ENCODE measurements at regions not wholly inside any gene's neighbourhood (a gene's known extent, or its start where the extent isn't known, plus 50 kb on each side); places are given as distances from the start of the nearest gene placed in this dataset.
A peak's percentile ranks its signal among the peaks of the same experiment; 100 is the strongest.
"Not testable (repeated sequence)": the region's sequence is repeated elsewhere in the genome, so short reads cannot be mapped to it uniquely, and the experiment has no call there.

- DNase-seq, result no peak
Observed at GRCh38 chr4:18608908-18609533, 587.5 kb upstream of the LCORL start.

- not testable (repeated sequence) for DNase-seq
Observed at GRCh38 chr4:18602610-18603009, 581.1 kb upstream of the LCORL start.

- peak; percentile 35 to 37 for DNase-seq
Observed at GRCh38 chr4:18593297-18594002, 571.9 kb upstream of the LCORL start.

- DNase-seq, result no peak
Observed at GRCh38 chr4:18582841-18583240, 561.3 kb upstream of the LCORL start.

GRCh38 chr4:18578307-18578706 is 556.8 kb upstream of the LCORL start:
- no peak for DNase-seq

GRCh38 chr4:18572481-18572880 is 550.9 kb upstream of the LCORL start:
- no peak for DNase-seq

- no peak for DNase-seq
Observed at GRCh38 chr4:18571301-18571761, 549.8 kb upstream of the LCORL start.

GRCh38 chr4:18570370-18570769 is 548.8 kb upstream of the LCORL start:
- DNase-seq, result no peak

GRCh38 chr4:18568600-18568999 is 547.0 kb upstream of the LCORL start:
- no peak for DNase-seq

- DNase-seq, result no peak
Observed at GRCh38 chr4:18566970-18567799, 545.6 kb upstream of the LCORL start.

- no peak for DNase-seq
Observed at GRCh38 chr4:18559492-18559891, 537.9 kb upstream of the LCORL start.

GRCh38 chr4:18556402-18556801 is 534.8 kb upstream of the LCORL start:
- no peak for DNase-seq

- no peak for DNase-seq
Observed at GRCh38 chr4:18540349-18540748, 518.8 kb upstream of the LCORL start.

GRCh38 chr4:18538121-18538520 is 516.6 kb upstream of the LCORL start:
- DNase-seq, result no peak

- DNase-seq, result no peak
Observed at GRCh38 chr4:18536428-18536827, 514.9 kb upstream of the LCORL start.

- DNase-seq, result no peak
Observed at GRCh38 chr4:18535948-18536347, 514.4 kb upstream of the LCORL start.

GRCh38 chr4:18533262-18533775 is 511.8 kb upstream of the LCORL start:
- no peak for DNase-seq

- DNase-seq, result no peak
Observed at GRCh38 chr4:18531731-18532130, 510.2 kb upstream of the LCORL start.

- no peak for DNase-seq
Observed at GRCh38 chr4:18529482-18529881, 507.9 kb upstream of the LCORL start.

- DNase-seq, result no peak
Observed at GRCh38 chr4:18524667-18525066, 503.1 kb upstream of the LCORL start.

- DNase-seq, result no peak
Observed at GRCh38 chr4:18518098-18518497, 496.5 kb upstream of the LCORL start.

GRCh38 chr4:18513861-18514260 is 492.3 kb upstream of the LCORL start:
- no peak for DNase-seq

GRCh38 chr4:18512718-18513117 is 491.2 kb upstream of the LCORL start:
- DNase-seq, result no peak

GRCh38 chr4:18511727-18512126 is 490.2 kb upstream of the LCORL start:
- no peak for DNase-seq
